ENCODE measurements at regions not wholly inside any gene's neighbourhood (a gene's known extent, or its start where the extent isn't known, plus 50 kb on each side); places are given as distances from the start of the nearest gene placed in this dataset.
A peak's percentile ranks its signal among the peaks of the same experiment; 100 is the strongest.

GRCh38 chr10:43901302-43901701, 252.6 kb upstream of the ZNF32 start:
- no peak overlapping the region for H3K27ac ChIP-seq
- TF ChIP-seq ZFX (IDR thresholded peaks at IDR 0.05): no peak
- TF ChIP-seq CTCF (conservative IDR thresholded peaks at IDR 0.05): peak; percentile 20; the same call in 1 of the 2 replicates

DNA sequence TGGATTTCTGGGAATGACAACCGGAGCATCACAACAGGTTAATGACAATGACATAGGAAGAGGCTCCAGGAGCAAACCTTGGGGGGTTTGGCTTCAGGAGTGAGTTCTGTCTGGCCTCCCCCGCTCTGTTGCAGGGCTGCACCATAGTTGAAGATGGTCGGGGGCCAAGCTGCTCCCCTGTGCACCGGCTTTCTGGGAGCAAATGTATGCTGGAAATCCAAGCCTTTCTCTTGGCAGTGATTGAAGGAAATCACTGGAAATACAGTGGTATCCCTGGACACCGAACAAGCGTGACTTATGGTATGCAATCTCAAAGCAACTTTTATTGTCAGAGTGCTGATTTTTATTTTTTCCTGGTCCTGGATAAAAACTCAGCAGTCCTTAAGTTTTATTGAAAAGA, 251.9 kb upstream of the ZNF32 start:
- no peak overlapping the region for H3K27ac ChIP-seq
- TF ChIP-seq ZFX (IDR thresholded peaks at IDR 0.05): no peak
- no peak for TF ChIP-seq CTCF (conservative IDR thresholded peaks at IDR 0.05)

- H3K27ac ChIP-seq: no peak overlapping the region
- TF ChIP-seq ZFX (IDR thresholded peaks at IDR 0.05) (no peak), CTCF (conservative IDR thresholded peaks at IDR 0.05) (no peak)
These were observed 250.7 kb upstream of the ZNF32 start for GRCh38 chr10:43899224-43899959.

DNA sequence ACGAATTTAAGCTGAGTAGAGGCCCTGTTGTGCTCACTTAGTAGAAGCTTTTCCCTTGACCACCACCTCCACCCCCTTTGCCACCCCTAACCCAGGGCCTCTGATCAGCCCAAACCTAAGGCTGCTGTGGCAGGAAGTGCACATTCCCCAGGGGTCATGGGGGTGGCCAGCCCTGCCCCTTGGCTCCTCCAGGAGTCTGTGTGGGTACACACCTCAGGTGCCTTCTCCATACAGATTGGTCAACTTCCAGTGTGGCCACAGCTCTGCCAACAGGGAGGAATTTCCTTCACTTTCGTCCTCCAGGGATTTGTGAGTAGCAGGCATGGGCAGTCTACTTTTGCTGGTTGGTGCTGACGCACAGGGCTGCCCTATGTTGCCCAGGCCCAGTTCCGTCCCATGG, 249.9 kb upstream of the ZNF32 start:
- no peak overlapping the region for H3K27ac ChIP-seq
- TF ChIP-seq ZFX (IDR thresholded peaks at IDR 0.05): no peak
- TF ChIP-seq CTCF (conservative IDR thresholded peaks at IDR 0.05): no peak

GRCh38 chr10:43897765-43898419, 249.2 kb upstream of the ZNF32 start:
- H3K27ac ChIP-seq: no peak overlapping the region
- TF ChIP-seq ZFX (IDR thresholded peaks at IDR 0.05): no peak
- no peak for TF ChIP-seq CTCF (conservative IDR thresholded peaks at IDR 0.05)

DNA sequence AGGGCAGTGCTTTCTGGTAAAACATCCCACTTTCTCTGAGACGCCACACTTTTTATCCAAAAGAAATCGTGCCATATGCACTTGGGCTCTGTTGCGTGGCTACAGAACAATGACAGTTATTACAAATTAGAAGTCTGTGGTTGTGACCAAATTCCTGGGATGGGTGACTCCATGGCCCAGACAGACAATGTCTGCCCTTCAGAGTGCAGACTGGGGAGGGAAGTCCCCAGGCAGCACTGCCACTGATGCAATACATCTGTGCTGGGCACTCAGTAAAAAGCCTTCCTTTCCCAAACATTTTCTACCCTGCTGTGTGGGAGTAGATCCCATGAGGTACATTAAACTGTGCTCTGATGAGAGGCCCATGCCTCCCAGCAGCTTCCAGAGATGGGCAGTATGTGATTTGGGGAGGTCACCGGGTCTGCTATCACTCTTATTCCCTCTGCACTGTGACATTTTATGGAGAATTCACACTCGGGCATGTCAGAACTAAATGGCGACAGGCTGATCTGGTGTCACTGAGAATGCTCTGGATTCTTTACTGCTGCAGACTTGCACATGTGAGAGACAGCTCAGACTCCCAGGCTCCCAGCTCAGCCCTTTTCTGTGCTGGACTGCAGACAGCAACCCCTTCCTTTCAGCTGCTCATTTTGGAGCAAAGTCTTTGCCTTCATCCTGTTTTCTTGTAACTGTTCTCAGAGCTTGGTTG, 243.5 kb upstream of the ZNF32 start:
- TF ChIP-seq CTCF (conservative IDR thresholded peaks at IDR 0.05): no peak
- TF ChIP-seq ZFX (IDR thresholded peaks at IDR 0.05): no peak
- H3K27ac ChIP-seq: no peak overlapping the region

DNA sequence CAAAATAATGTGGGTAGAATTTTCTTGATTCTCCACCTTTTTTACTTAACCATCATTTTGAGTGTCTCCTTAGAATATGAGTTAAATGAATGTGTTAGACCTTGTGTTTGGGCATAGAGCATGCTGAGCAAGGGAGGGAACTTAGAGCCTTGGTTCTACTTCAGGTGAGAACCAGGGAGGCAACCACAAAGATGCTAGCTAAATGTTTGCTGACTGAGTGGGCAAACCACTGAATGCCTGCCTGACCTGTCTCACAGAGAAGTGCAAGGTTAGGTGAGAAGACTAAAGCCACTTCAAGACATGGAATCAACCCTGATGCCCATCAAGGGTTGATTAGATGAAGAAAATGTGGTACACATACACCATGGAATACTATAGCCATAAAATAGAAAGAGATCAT, 242.6 kb upstream of the ZNF32 start:
- TF ChIP-seq CTCF (conservative IDR thresholded peaks at IDR 0.05): no peak

More for the DNA sequence above, 242.6 kb upstream of the ZNF32 start:
- no peak overlapping the region for H3K27ac ChIP-seq
